ENCODE measurements at regions not wholly inside any gene's neighbourhood (a gene's known extent, or its start where the extent isn't known, plus 50 kb on each side); places are given as distances from the start of the nearest gene placed in this dataset.

DNA sequence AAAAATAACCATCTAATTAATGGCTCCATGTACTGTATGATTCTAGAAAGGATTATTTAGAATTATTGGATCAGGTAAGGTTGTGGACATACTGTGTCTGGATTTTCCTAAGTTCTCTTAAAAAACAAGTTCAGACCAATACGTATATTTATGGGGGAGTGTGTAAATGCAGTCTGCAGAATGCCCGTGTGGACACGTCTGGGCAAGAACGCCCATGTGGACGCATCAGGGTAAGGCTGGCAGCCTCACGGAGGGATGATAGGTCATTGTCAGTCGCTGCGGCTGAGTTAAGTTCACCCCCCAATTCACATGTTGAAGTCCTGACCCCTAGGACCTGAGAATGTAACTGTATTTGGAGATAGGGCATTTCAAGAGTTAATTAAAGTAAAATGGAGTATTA is 160.0 kb upstream of the SHH start:
- Histone ChIP-seq H3K4me3 (ENCODE audit: low read length) (no peak overlapping the region), H3K9me2 (ENCODE audit: insufficient read depth, low read length) (no peaks in the 10 kb centered on the region), H3F3A (ENCODE audit: insufficient read depth, low read length, poor library complexity, severe bottlenecking) (no peaks in the 10 kb centered on the region), H4K20me1 (ENCODE audit: insufficient read depth) (no peaks in the 10 kb centered on the region), H3K27ac (ENCODE audit: low read length) (no peak overlapping the region), H3K36me3 (ENCODE audit: insufficient read depth, low read length) (no peaks in the 10 kb centered on the region), H3K9me3 (ENCODE audit: low read length) (no peaks in the 10 kb centered on the region), H3K27me3 (ENCODE audit: insufficient read depth, low read depth, low read length) (no peaks in the 10 kb centered on the region), H3K79me2 (replicated peaks; ENCODE audit: insufficient read depth, low read length) (no peaks in the 10 kb centered on the region), H3K9ac (ENCODE audit: low read length) (no peak overlapping the region), H2AFZ (ENCODE audit: low read depth, low read length) (no peak overlapping the region), H3K4me2 (ENCODE audit: low read length) (no peak overlapping the region)
- TF ChIP-seq TAF1 (IDR thresholded peaks at IDR 0.05; ENCODE audit: low read depth) (no peak), RAD21 (conservative IDR thresholded peaks at IDR 0.05) (no peak), EZH2 (IDR thresholded peaks at IDR 0.05; ENCODE audit: borderline replicate concordance, insufficient read depth, low read length, poor library complexity, severe bottlenecking) (no peak), SMC3 (conservative IDR thresholded peaks at IDR 0.05; ENCODE audit: poor library complexity) (no peak), MXI1 (conservative IDR thresholded peaks at IDR 0.05; ENCODE audit: poor library complexity, severe bottlenecking) (no peak), POLR2AphosphoS5 (IDR thresholded peaks at IDR 0.05) (no peak)
- TF ChIP-seq, protein P1, sequence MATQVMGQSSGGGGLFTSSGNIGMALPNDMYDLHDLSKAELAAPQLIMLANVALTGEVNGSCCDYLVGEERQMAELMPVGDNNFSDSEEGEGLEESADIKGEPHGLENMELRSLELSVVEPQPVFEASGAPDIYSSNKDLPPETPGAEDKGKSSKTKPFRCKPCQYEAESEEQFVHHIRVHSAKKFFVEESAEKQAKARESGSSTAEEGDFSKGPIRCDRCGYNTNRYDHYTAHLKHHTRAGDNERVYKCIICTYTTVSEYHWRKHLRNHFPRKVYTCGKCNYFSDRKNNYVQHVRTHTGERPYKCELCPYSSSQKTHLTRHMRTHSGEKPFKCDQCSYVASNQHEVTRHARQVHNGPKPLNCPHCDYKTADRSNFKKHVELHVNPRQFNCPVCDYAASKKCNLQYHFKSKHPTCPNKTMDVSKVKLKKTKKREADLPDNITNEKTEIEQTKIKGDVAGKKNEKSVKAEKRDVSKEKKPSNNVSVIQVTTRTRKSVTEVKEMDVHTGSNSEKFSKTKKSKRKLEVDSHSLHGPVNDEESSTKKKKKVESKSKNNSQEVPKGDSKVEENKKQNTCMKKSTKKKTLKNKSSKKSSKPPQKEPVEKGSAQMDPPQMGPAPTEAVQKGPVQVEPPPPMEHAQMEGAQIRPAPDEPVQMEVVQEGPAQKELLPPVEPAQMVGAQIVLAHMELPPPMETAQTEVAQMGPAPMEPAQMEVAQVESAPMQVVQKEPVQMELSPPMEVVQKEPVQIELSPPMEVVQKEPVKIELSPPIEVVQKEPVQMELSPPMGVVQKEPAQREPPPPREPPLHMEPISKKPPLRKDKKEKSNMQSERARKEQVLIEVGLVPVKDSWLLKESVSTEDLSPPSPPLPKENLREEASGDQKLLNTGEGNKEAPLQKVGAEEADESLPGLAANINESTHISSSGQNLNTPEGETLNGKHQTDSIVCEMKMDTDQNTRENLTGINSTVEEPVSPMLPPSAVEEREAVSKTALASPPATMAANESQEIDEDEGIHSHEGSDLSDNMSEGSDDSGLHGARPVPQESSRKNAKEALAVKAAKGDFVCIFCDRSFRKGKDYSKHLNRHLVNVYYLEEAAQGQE (IDR thresholded peaks at IDR 0.05; ENCODE audit: borderline replicate concordance) = no peak

DNA sequence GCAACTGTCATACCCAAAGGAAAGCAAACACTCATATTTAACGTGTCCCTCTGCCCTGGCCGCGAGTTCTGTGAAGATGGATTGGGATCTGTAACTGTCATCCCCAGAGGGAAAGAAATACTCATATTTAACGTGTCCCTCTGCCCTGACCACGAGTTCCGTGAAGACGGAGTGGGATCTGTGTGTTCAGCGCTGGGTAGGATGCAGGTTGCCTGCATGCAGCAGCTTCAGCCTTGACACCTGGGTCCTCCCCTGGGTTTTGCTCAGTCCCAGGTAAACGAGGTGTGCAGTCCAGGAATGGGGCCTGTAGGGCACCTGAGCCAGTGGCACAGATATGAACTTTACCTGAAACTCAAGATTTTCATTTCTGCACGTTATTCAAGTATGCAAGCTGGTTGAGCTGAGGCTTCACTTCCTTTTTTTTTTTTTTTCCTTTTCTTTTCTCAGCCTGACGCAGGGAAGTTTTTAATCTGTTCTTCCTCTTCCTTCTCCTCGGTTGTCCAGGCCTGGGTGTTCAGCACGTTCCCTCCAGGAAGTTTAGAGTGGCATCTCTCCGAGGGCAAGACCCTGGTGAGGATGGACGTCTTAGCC is 159.0 kb upstream of the SHH start:
- Histone ChIP-seq H3K4me2 (ENCODE audit: low read length) (no peak overlapping the region), H3K27me3 (ENCODE audit: insufficient read depth, low read depth, low read length) (no peaks in the 10 kb centered on the region), H3K36me3 (ENCODE audit: insufficient read depth, low read length) (no peaks in the 10 kb centered on the region), H3K9ac (ENCODE audit: low read length) (no peak overlapping the region), H3K27ac (ENCODE audit: low read length) (no peak overlapping the region), H3K4me3 (ENCODE audit: low read length) (no peak overlapping the region), H3K79me2 (replicated peaks; ENCODE audit: insufficient read depth, low read length) (no peaks in the 10 kb centered on the region), H2AFZ (ENCODE audit: low read depth, low read length) (no peak overlapping the region), H3K9me3 (ENCODE audit: low read length) (no peaks in the 10 kb centered on the region), H3K9me2 (ENCODE audit: insufficient read depth, low read length) (no peaks in the 10 kb centered on the region), H4K20me1 (ENCODE audit: insufficient read depth) (no peaks in the 10 kb centered on the region), H3F3A (ENCODE audit: insufficient read depth, low read length, poor library complexity, severe bottlenecking) (no peaks in the 10 kb centered on the region)
- TF ChIP-seq EZH2 (IDR thresholded peaks at IDR 0.05; ENCODE audit: borderline replicate concordance, insufficient read depth, low read length, poor library complexity, severe bottlenecking) (no peak), MXI1 (conservative IDR thresholded peaks at IDR 0.05; ENCODE audit: poor library complexity, severe bottlenecking) (no peak), SMC3 (conservative IDR thresholded peaks at IDR 0.05; ENCODE audit: poor library complexity) (no peak), TAF1 (IDR thresholded peaks at IDR 0.05; ENCODE audit: low read depth) (no peak), POLR2AphosphoS5 (IDR thresholded peaks at IDR 0.05) (no peak), RAD21 (conservative IDR thresholded peaks at IDR 0.05) (no peak), EP300 (conservative IDR thresholded peaks at IDR 0.05; ENCODE audit: poor library complexity, severe bottlenecking) (no peak)
- TF ChIP-seq, protein P1 (IDR thresholded peaks at IDR 0.05; ENCODE audit: borderline replicate concordance) = no peak
- TF ChIP-seq, protein P2, sequence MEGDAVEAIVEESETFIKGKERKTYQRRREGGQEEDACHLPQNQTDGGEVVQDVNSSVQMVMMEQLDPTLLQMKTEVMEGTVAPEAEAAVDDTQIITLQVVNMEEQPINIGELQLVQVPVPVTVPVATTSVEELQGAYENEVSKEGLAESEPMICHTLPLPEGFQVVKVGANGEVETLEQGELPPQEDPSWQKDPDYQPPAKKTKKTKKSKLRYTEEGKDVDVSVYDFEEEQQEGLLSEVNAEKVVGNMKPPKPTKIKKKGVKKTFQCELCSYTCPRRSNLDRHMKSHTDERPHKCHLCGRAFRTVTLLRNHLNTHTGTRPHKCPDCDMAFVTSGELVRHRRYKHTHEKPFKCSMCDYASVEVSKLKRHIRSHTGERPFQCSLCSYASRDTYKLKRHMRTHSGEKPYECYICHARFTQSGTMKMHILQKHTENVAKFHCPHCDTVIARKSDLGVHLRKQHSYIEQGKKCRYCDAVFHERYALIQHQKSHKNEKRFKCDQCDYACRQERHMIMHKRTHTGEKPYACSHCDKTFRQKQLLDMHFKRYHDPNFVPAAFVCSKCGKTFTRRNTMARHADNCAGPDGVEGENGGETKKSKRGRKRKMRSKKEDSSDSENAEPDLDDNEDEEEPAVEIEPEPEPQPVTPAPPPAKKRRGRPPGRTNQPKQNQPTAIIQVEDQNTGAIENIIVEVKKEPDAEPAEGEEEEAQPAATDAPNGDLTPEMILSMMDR (IDR thresholded peaks at IDR 0.05; ENCODE audit: poor library complexity, severe bottlenecking) = no peak

All from neural cell (in vitro differentiated cells).